ENCODE measurements at regions not wholly inside any gene's neighbourhood (a gene's known extent, or its start where the extent isn't known, plus 50 kb on each side); places are given as distances from the start of the nearest gene placed in this dataset.

DNA sequence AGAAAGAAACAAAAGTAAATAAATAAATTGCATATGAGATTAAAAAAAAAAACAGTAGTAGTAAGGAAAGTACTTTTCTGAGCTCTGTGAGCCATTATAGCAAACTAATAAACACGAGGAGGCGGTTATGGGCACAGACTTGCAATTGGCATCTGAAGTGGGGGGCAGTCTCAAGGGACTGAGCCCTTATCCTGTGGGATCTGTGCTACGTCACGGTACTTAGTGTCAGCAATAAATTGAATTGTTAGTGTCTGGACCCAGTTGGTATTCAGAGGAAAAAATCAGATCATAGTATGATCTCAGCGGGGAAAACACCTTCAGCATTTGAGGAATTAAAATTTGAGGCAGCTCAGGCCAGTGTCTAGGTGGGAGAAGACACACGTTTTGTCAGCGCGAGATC, 76.6 kb upstream of the TEX51 start:
- Mint-ChIP-seq H3K36me3 (no peaks in the 10 kb centered on the region), H3K4me1 (ENCODE audit: low read depth) (no peaks in the 10 kb centered on the region), H3K4me3 (no peak overlapping the region), H3K27me3 (peaks cover 18% of the 10 kb centered on the region), H3K9me3 (ENCODE audit: low read depth) (peaks cover 7% of the 10 kb centered on the region), H3K27ac (no peak overlapping the region)

DNA sequence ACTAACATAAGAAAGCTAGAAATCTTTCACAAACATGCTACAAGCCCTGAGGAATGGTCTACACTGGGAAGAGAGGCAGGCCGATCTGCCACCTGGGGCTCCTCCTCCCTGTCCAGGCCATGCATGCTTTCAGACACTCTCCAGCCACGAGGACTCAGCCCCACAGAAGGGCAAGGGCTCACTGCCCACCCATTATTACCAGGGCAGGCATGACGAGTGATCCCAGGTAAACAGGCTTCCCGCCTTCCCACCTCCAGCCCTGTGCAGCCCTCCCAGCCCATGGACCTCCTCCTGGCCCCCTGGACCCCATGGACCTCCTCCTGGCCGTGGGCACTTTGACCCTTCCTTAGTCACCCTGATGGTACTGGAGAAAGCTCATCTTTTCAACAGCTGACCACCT, 75.8 kb upstream of the TEX51 start:
- Mint-ChIP-seq H3K9me3 (ENCODE audit: low read depth) (no peaks in the 10 kb centered on the region), H3K36me3 (no peaks in the 10 kb centered on the region), H3K4me3 (no peak overlapping the region), H3K4me1 (ENCODE audit: low read depth) (no peaks in the 10 kb centered on the region), H3K27me3 (peaks cover 18% of the 10 kb centered on the region), H3K27ac (no peak overlapping the region)

- H3K27ac Mint-ChIP-seq: no peak overlapping the region
- peaks cover 15% of the 10 kb centered on the region for H3K27me3 Mint-ChIP-seq
- H3K4me3 Mint-ChIP-seq: no peak overlapping the region
- H3K9me3 Mint-ChIP-seq (ENCODE audit: low read depth): no peaks in the 10 kb centered on the region
- no peaks in the 10 kb centered on the region for H3K4me1 Mint-ChIP-seq (ENCODE audit: low read depth)
- no peaks in the 10 kb centered on the region for H3K36me3 Mint-ChIP-seq
Measured at GRCh38 chr2:126823951-126824350, 74.7 kb upstream of the TEX51 start.

GRCh38 chr2:126824663-126825062, 74.0 kb upstream of the TEX51 start:
- H3K4me1 Mint-ChIP-seq (ENCODE audit: low read depth): no peaks in the 10 kb centered on the region
- H3K9me3 Mint-ChIP-seq (ENCODE audit: low read depth): no peaks in the 10 kb centered on the region
- no peaks in the 10 kb centered on the region for H3K36me3 Mint-ChIP-seq
- H3K27me3 Mint-ChIP-seq: peaks cover 13% of the 10 kb centered on the region
- H3K27ac Mint-ChIP-seq: no peak overlapping the region
- no peak overlapping the region for H3K4me3 Mint-ChIP-seq

GRCh38 chr2:126825316-126825715, 73.4 kb upstream of the TEX51 start:
- H3K4me1 Mint-ChIP-seq (ENCODE audit: low read depth): no peaks in the 10 kb centered on the region
- H3K4me3 Mint-ChIP-seq: no peak overlapping the region
- peaks cover 10% of the 10 kb centered on the region for H3K27me3 Mint-ChIP-seq
- no peak overlapping the region for H3K27ac Mint-ChIP-seq
- H3K9me3 Mint-ChIP-seq (ENCODE audit: low read depth): no peaks in the 10 kb centered on the region
- H3K36me3 Mint-ChIP-seq: no peaks in the 10 kb centered on the region

DNA sequence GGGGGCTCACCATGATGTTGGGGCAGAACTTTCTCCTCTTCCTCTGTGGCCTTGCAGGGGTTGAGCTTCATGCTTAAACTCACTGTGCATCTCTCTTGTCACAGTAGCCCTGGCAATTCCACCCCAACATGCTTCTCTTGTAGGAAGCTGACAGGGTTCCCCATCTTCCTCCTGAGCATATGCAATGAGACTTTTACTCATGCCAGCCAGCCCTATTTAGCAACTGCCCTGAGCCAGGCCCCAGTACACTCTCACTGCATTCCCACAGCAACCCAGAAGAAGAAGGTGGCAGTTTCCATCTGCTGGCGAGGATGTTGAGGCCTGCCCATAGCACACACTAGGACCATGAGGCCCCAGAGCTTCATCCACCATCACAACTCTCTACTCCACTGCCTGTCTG, 72.2 kb upstream of the TEX51 start:
- H3K4me3 Mint-ChIP-seq: no peak overlapping the region
- no peaks in the 10 kb centered on the region for H3K4me1 Mint-ChIP-seq (ENCODE audit: low read depth)
- H3K27ac Mint-ChIP-seq: no peak overlapping the region
- no peaks in the 10 kb centered on the region for H3K9me3 Mint-ChIP-seq (ENCODE audit: low read depth)
- H3K36me3 Mint-ChIP-seq: no peaks in the 10 kb centered on the region
- peaks cover 8% of the 10 kb centered on the region for H3K27me3 Mint-ChIP-seq

DNA sequence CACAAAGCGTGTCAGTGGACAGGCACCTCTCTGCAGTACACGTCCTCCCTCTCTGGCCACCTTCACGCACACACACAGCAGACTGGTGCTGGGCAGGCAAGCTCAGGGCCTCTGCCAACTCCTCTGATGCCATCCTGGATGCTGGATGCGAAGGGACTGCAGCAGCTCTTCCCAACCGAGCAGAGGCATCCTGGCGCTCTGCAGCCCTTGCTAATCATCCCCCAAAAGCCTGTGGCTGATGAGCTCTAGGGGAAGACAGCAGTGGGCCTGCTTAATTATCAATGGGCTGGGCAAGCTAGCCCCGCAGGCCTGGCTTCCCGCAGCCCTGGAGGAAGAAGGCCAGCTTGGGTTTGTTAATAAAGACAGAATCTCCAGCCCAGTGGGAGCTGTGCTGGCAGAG, 71.3 kb upstream of the TEX51 start:
- no peaks in the 10 kb centered on the region for H3K4me1 Mint-ChIP-seq (ENCODE audit: low read depth)
- H3K27me3 Mint-ChIP-seq: peaks cover 8% of the 10 kb centered on the region
- H3K36me3 Mint-ChIP-seq: no peaks in the 10 kb centered on the region
- no peaks in the 10 kb centered on the region for H3K9me3 Mint-ChIP-seq (ENCODE audit: low read depth)
- H3K4me3 Mint-ChIP-seq: no peak overlapping the region
- no peak overlapping the region for H3K27ac Mint-ChIP-seq

GRCh38 chr2:126828051-126828450, 70.6 kb upstream of the TEX51 start:
- Mint-ChIP-seq H3K4me3 (no peak overlapping the region), H3K27me3 (peaks cover 8% of the 10 kb centered on the region), H3K9me3 (ENCODE audit: low read depth) (no peaks in the 10 kb centered on the region), H3K36me3 (no peaks in the 10 kb centered on the region), H3K27ac (no peak overlapping the region), H3K4me1 (ENCODE audit: low read depth) (no peaks in the 10 kb centered on the region)

GRCh38 chr2:126828491-126828890, 70.2 kb upstream of the TEX51 start:
- Mint-ChIP-seq H3K36me3 (no peaks in the 10 kb centered on the region), H3K4me1 (ENCODE audit: low read depth) (no peaks in the 10 kb centered on the region)

DNA sequence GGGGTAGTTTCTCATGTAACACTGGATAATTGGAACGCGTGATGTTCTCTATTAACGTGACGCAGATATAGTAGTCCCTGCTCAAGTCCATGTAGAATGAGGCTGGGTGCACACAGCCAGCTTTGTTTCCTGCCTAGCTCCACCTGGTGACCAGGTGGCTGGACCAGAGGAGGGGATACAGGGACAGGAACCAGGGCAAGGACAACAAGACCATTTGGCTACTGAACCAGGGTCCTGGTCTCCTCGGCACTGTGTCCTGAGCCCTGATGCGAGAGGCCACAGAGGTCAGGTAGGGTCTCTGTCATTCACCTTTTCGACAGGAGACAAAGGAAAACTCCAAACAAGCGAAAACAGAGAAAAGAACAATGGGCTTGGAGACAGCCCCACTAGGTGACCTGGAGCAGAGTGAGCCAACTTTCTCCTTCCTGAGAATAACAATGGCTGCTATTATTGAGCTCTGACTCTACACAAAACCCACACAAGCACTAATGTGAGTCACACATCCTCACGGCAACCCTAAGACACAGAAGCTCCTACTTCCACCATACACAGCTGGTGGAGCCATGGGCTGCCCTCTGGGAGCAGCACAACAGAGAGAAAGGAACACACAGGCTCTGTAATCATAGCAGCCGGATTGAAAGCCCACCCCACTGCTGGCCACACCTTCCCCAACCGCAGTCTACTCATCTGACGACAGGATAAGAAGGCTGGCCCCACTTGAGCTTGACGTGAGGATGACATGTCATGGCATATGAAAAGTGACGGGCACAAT, 67.3 kb upstream of the TEX51 start:
- Mint-ChIP-seq H3K4me3 (no peak overlapping the region), H3K9me3 (ENCODE audit: low read depth) (no peaks in the 10 kb centered on the region), H3K27ac (no peak overlapping the region), H3K36me3 (no peaks in the 10 kb centered on the region), H3K4me1 (ENCODE audit: low read depth) (no peaks in the 10 kb centered on the region), H3K27me3 (peaks cover 5% of the 10 kb centered on the region)

More at GRCh38 chr2:126828491-126828890, 70.2 kb upstream of the TEX51 start:
- Mint-ChIP-seq H3K27ac (no peak overlapping the region), H3K4me3 (no peak overlapping the region), H3K9me3 (ENCODE audit: low read depth) (no peaks in the 10 kb centered on the region), H3K27me3 (peaks cover 5% of the 10 kb centered on the region)

DNA sequence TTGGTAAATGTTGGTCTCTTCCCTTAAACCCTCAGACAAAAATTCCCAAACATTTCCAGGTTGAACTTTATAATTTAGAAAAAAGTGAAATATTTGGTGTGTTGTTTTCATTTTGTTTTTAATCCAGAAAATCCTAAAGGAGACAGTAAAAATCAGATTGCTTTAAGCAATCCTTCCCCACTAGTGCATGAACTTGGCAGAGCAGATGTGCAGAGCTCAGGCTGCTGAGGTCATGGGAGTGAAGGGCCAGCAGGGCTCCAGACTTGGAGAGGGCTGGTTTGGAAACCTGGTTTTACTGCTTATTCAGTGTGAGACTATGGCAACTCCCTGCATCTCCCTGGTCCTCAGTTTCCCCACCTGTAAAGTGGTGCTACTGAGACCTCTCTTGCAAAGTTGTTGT, 66.7 kb upstream of the TEX51 start:
- H3K36me3 Mint-ChIP-seq: no peaks in the 10 kb centered on the region
- H3K27me3 Mint-ChIP-seq: peaks cover 5% of the 10 kb centered on the region
- H3K4me3 Mint-ChIP-seq: no peak overlapping the region
- H3K4me1 Mint-ChIP-seq (ENCODE audit: low read depth): no peaks in the 10 kb centered on the region
- H3K27ac Mint-ChIP-seq: no peak overlapping the region
- H3K9me3 Mint-ChIP-seq (ENCODE audit: low read depth): no peaks in the 10 kb centered on the region

DNA sequence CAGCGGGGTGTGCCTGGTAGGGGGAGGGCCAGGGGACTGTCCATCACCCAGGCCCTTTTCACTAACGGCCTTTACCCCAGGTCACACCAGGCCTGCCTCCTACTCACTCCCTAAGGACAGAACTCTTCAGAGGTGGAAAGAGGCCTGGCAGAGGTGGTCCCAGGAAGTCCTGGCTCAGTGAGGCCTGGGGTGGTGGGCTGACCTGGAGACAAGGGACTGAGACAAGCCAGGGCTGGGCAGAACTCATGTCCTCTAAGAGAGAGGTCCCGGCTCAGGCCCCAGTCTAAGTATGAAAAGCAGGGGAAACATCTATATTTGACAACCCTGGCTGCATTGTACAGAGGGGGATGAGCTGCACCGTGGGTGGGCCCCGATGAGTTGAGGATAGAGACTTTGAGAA, 65.9 kb upstream of the TEX51 start:
- no peaks in the 10 kb centered on the region for H3K4me1 Mint-ChIP-seq (ENCODE audit: low read depth)
- no peak overlapping the region for H3K27ac Mint-ChIP-seq
- no peak overlapping the region for H3K4me3 Mint-ChIP-seq
- peaks cover 2% of the 10 kb centered on the region for H3K27me3 Mint-ChIP-seq
- H3K36me3 Mint-ChIP-seq: no peaks in the 10 kb centered on the region
- no peaks in the 10 kb centered on the region for H3K9me3 Mint-ChIP-seq (ENCODE audit: low read depth)

DNA sequence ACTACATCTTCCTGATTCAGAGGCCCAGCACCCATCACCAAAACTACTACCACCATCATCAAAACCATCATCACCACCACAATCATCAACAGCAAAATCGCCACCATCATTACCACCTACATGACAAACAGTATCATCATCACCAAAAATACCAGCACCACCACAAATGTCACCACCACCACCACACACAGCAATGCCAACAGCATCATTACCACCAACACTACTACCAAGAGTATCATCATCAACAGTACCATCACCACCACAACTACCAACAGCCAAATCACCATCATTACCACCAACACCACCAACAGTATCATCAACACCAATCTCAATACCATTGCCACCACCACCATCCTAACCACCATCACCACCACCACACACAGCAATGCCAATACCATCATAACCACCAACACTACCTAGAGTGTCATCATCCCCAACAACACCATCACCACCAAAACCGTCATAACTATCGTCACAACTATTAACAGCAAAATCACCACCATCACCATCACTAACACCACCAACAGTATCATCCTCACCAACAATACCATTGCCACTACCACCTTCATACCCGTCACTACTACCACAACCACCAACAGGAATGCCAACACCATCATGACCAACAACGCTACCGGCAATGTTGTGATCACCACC, 64.6 kb upstream of the TEX51 start:
- Mint-ChIP-seq H3K27ac (no peak overlapping the region), H3K9me3 (ENCODE audit: low read depth) (no peaks in the 10 kb centered on the region), H3K4me1 (ENCODE audit: low read depth) (no peaks in the 10 kb centered on the region), H3K4me3 (no peak overlapping the region), H3K27me3 (no peaks in the 10 kb centered on the region), H3K36me3 (no peaks in the 10 kb centered on the region)

- H3K4me1 Mint-ChIP-seq (ENCODE audit: low read depth): no peaks in the 10 kb centered on the region
- H3K4me3 Mint-ChIP-seq: no peak overlapping the region
- H3K27ac Mint-ChIP-seq: no peak overlapping the region
- H3K9me3 Mint-ChIP-seq (ENCODE audit: low read depth): no peaks in the 10 kb centered on the region
- H3K27me3 Mint-ChIP-seq: peaks cover 7% of the 10 kb centered on the region
- no peaks in the 10 kb centered on the region for H3K36me3 Mint-ChIP-seq
Measured at GRCh38 chr2:126835261-126835660, 63.4 kb upstream of the TEX51 start.

GRCh38 chr2:126835831-126836230, 62.9 kb upstream of the TEX51 start:
- no peak overlapping the region for H3K4me3 Mint-ChIP-seq
- no peaks in the 10 kb centered on the region for H3K36me3 Mint-ChIP-seq
- no peaks in the 10 kb centered on the region for H3K9me3 Mint-ChIP-seq (ENCODE audit: low read depth)
- H3K4me1 Mint-ChIP-seq (ENCODE audit: low read depth): no peaks in the 10 kb centered on the region
- H3K27ac Mint-ChIP-seq: no peak overlapping the region
- H3K27me3 Mint-ChIP-seq: peaks cover 8% of the 10 kb centered on the region
